Tibial nerve (tissue), 4 donors: ENCODE measurements at regions not wholly inside any gene's neighbourhood (a gene's known extent, or its start where the extent isn't known, plus 50 kb on each side); places are given as distances from the start of the nearest gene placed in this dataset.

Experiments used
- DNase-seq, 2 donors: peaks; one replicate each; pipeline ENCODE4 v3.0.0-alpha.2; 2019; ENCODE audit warnings: low spot score in 2 of 2
- H3K27ac ChIP-seq, 4 donors: fragments of 200-600 bp; sonication (generic) in 3 of 4; one replicate each; pipeline ENCODE4 v1.5.1; 2017 to 2019; ENCODE audit warnings: mild to moderate bottlenecking in 1 of 4
- H3K27me3 ChIP-seq, 2 donors: fragments of 200-600 bp; sonication (generic) in 1 of 2; one replicate each; pipeline versions ENCODE4 v1.5.1 to v1.6.0; 2017 to 2019
- H3K36me3 ChIP-seq, 3 donors: fragments of 200-600 bp; sonication (generic); one replicate each; pipeline ENCODE4 v1.5.1; 2018 to 2019
- H3K4me1 ChIP-seq, 4 donors: fragments of 200-600 bp; sonication (generic) in 3 of 4; one replicate each; pipeline ENCODE4 v1.5.1; 2017 to 2019
- H3K4me3 ChIP-seq, 4 donors: fragments of 200-600 bp; sonication (generic) in 3 of 4; one replicate each; pipeline ENCODE4 v1.5.1; 2017 to 2019; ENCODE audit warnings: mild to moderate bottlenecking in 1 of 4, moderate library complexity in 1 of 4
- H3K9me3 ChIP-seq, 4 donors: fragments of 200-600 bp; sonication (generic) in 3 of 4; one replicate each; pipeline ENCODE4 v1.5.1; 2017 to 2019
- CTCF ChIP-seq, 5 experiments: fragments of 200-600 bp in 3 of 5; fragments of 450-650 bp in 2 of 5; sonication (generic) in 3 of 5; IDR thresholded peaks; one replicate each; pipeline ENCODE4 v1.5.1; 2016 to 2019; ENCODE audit warnings: antibody characterized with exemption in 5 of 5, mild to moderate bottlenecking in 3 of 5, moderate library complexity in 2 of 5
- EP300 ChIP-seq, 2 donors: sonication (generic); formaldehyde crosslinking; IDR thresholded peaks; one replicate each; pipeline ENCODE4 v1.6.1; 2017; ENCODE audit warnings: antibody characterized with exemption in 2 of 2, mild to moderate bottlenecking in 1 of 2
- POLR2A ChIP-seq, 2 donors: fragments of 450-650 bp; IDR thresholded peaks; one replicate each; pipeline ENCODE4 v1.6.1; 2017; ENCODE audit warnings: antibody characterized with exemption in 2 of 2, mild to moderate bottlenecking in 2 of 2, moderate library complexity in 2 of 2
- WGBS, 2 donors: methylation state at CpG; one replicate each; pipeline ENCODE4 v1.1.5; 2018; 5-methylcytosine and 5-hydroxymethylcytosine counted together

GRCh38 chr13:87925006-87925405 is 253.8 kb downstream of the SLITRK5 start:
- Histone ChIP-seq H3K4me3 (no peak overlapping the region), H3K27me3 (no peaks in the 10 kb centered on the region), H3K27ac (no peak overlapping the region), H3K36me3 (no peaks in the 10 kb centered on the region), H3K9me3 (no peaks in the 10 kb centered on the region), H3K4me1 (no peaks in the 10 kb centered on the region)
- no peak for DNase-seq
- 63 to 64% methylated on average over 4 of the region's 4 CpGs for WGBS, 2 donors
- TF ChIP-seq EP300 (IDR thresholded peaks at IDR 0.05) (no peak), POLR2A (IDR thresholded peaks at IDR 0.05) (no peak), CTCF (IDR thresholded peaks at IDR 0.05) (no peak)

GRCh38 chr13:87940776-87941175 is 269.6 kb downstream of the SLITRK5 start:
- WGBS, 2 donors = 71 to 81% methylated on average over 1 of the region's 1 CpG
- H3K9me3 ChIP-seq = no peaks in the 10 kb centered on the region
- H3K27ac ChIP-seq = no peak overlapping the region

GRCh38 chr13:87941226-87941625 is 270.1 kb downstream of the SLITRK5 start:
- H3K27ac ChIP-seq = no peak overlapping the region
- no peak for TF ChIP-seq CTCF (IDR thresholded peaks at IDR 0.05)
- no peak for TF ChIP-seq EP300 (IDR thresholded peaks at IDR 0.05)
- TF ChIP-seq POLR2A (IDR thresholded peaks at IDR 0.05) = no peak
- WGBS, 2 donors = 70 to 71% methylated on average over 3 of the region's 3 CpGs
- H3K9me3 ChIP-seq = no peaks in the 10 kb centered on the region
- H3K4me1 ChIP-seq = no peaks in the 10 kb centered on the region
- no peaks in the 10 kb centered on the region for H3K36me3 ChIP-seq
- H3K4me3 ChIP-seq = no peak overlapping the region
- no peaks in the 10 kb centered on the region for H3K27me3 ChIP-seq
- DNase-seq = no peak

More at GRCh38 chr13:87940776-87941175, 269.6 kb downstream of the SLITRK5 start:
- TF ChIP-seq CTCF (IDR thresholded peaks at IDR 0.05) (no peak), POLR2A (IDR thresholded peaks at IDR 0.05) (no peak), EP300 (IDR thresholded peaks at IDR 0.05) (no peak)
- Histone ChIP-seq H3K27me3 (no peaks in the 10 kb centered on the region), H3K36me3 (no peaks in the 10 kb centered on the region), H3K4me3 (no peak overlapping the region), H3K4me1 (no peaks in the 10 kb centered on the region)
- DNase-seq = no peak

- Histone ChIP-seq H3K36me3 (no peaks in the 10 kb centered on the region), H3K4me1 (no peaks in the 10 kb centered on the region), H3K4me3 (no peak overlapping the region), H3K27me3 (no peaks in the 10 kb centered on the region), H3K27ac (no peak overlapping the region), H3K9me3 (no peaks in the 10 kb centered on the region)
- no peak for TF ChIP-seq EP300 (IDR thresholded peaks at IDR 0.05)
- TF ChIP-seq POLR2A (IDR thresholded peaks at IDR 0.05) = no peak
- TF ChIP-seq CTCF (IDR thresholded peaks at IDR 0.05) = no peak
- 85 to 93% methylated on average over 1 of the region's 1 CpG for WGBS, 2 donors
- no peak for DNase-seq
Measured at GRCh38 chr13:87942205-87942604, 271.0 kb downstream of the SLITRK5 start.

- H3K27me3 ChIP-seq = no peaks in the 10 kb centered on the region
- no peak for DNase-seq
- WGBS, 2 donors = 80 to 98% methylated on average over 1 of the region's 1 CpG
Measured at GRCh38 chr13:87944038-87944437, 272.9 kb downstream of the SLITRK5 start.

More at GRCh38 chr13:87944038-87944437, 272.9 kb downstream of the SLITRK5 start:
- no peaks in the 10 kb centered on the region for H3K9me3 ChIP-seq
- TF ChIP-seq POLR2A (IDR thresholded peaks at IDR 0.05) = no peak
- TF ChIP-seq CTCF (IDR thresholded peaks at IDR 0.05) = no peak
- TF ChIP-seq EP300 (IDR thresholded peaks at IDR 0.05) = no peak
- no peaks in the 10 kb centered on the region for H3K4me1 ChIP-seq
- no peak overlapping the region for H3K4me3 ChIP-seq
- no peaks in the 10 kb centered on the region for H3K36me3 ChIP-seq
- no peak overlapping the region for H3K27ac ChIP-seq
